HCT116 (cell line): ENCODE measurements at regions not wholly inside any gene's neighbourhood (a gene's known extent, or its start where the extent isn't known, plus 50 kb on each side); places are given as distances from the start of the nearest gene placed in this dataset.

Experiments
- ATAC-seq: fragments of 200-7000 bp; cut with Tn5 transposase; 2 replicates; pipeline ENCODE4 v1.9.1; 2020; ENCODE audit warnings: mild to moderate bottlenecking, moderate library complexity
- BruUV-seq: library from RNA; stranded (reverse); fragments of 400-500 nt; replicated peaks from 2 replicates; lab custom pipeline; 2021; lab: Mats Ljungman, UMichigan
- CTCF ChIA-PET: fragments of 300-600 bp; sonication (Branson Sonifier 250); formaldehyde crosslinking; loops from one replicate; lab custom pipeline; 2021; ENCODE audit warnings: antibody characterized with exemption; lab: Charles Lee
- POLR2A ChIA-PET: fragments of 300-600, 350-600 bp; sonication (Branson Sonifier 250); formaldehyde crosslinking; loops from one replicate; lab custom pipeline; 2021; ENCODE audit warnings: antibody characterized with exemption; lab: Charles Lee
- RAD21 ChIA-PET, 2 experiments: fragments of 300-600 bp; sonication (Branson Sonifier 250); formaldehyde crosslinking; loops; one replicate each; lab custom pipeline; 2023; ENCODE audit warnings: low total read pairs in 2 of 2; ENCODE audit not compliant: uncharacterized antibody in 2 of 2, unreplicated experiment in 2 of 2, low non-redundant PET in 1 of 2; lab: Charles Lee
- DNase-seq: peaks from one replicate; pipeline ENCODE4 v3.0.0-alpha.2; 2010; ENCODE audit warnings: low read depth, low spot score
- H2AFZ ChIP-seq: fragments of 200-600 bp; shearing (Covaris generic), sonication (generic); 2 replicates; pipeline ENCODE4 v1.6.1; 2017; ENCODE audit warnings: low read depth, mixed run types, mixed read lengths, antibody characterized with exemption, low read length; ENCODE audit not compliant: poor library complexity, severe bottlenecking
- H3K27ac ChIP-seq: 2 replicates; pipeline ENCODE4 v1.5.1; 2012; ENCODE audit warnings: low read depth, low read length
- H3K27me3 ChIP-seq: fragments of 200-600 bp; sonication (generic); 2 replicates; pipeline ENCODE4 v1.6.1; 2016; ENCODE audit warnings: mixed run types, low read length, mixed read lengths; ENCODE audit not compliant: insufficient read depth
- H3K36me3 ChIP-seq, 2 experiments: fragments of 200-500 bp in 1 of 2; fragments of 200-600 bp in 1 of 2; sonication (Bioruptor generic) in 1 of 2; sonication (generic) in 1 of 2; 2 replicates each; pipeline versions ENCODE4 v1.5.1 to v1.6.1; 2014 to 2016; ENCODE audit warnings: low read length in 2 of 2, inconsistent platforms in 1 of 2, mixed read lengths in 1 of 2, mixed run types in 1 of 2; ENCODE audit not compliant: insufficient read depth in 2 of 2, control insufficient read depth in 1 of 2
- H3K4me1 ChIP-seq, 2 experiments: fragments of 200-600 bp in 1 of 2; sonication (generic) in 1 of 2; 2 replicates each; pipeline versions ENCODE4 v1.5.1 to v1.6.1; 2012 to 2017; ENCODE audit warnings: low read length in 2 of 2, inconsistent platforms in 1 of 2, mild to moderate bottlenecking in 1 of 2, mixed read lengths in 1 of 2, mixed run types in 1 of 2, moderate library complexity in 1 of 2; ENCODE audit not compliant: insufficient read depth in 2 of 2, control insufficient read depth in 1 of 2
- H3K4me2 ChIP-seq: fragments of 200-600 bp; sonication (generic); 2 replicates; pipeline ENCODE4 v1.6.1; 2017; ENCODE audit warnings: mixed run types, low read length, mixed read lengths
- H3K4me3 ChIP-seq, 2 experiments: fragments of 200-600 bp in 1 of 2; sonication (generic) in 1 of 2; replicated peaks in 1 of 2; 2 replicates each; pipeline ENCODE4 v1.5.1; 2011 to 2016; ENCODE audit warnings: low read length in 2 of 2, control low read depth in 1 of 2, low read depth in 1 of 2, mild to moderate bottlenecking in 1 of 2, mixed read lengths in 1 of 2, mixed run types in 1 of 2
- H3K79me2 ChIP-seq: fragments of 200-600 bp; sonication (generic); 2 replicates; pipeline ENCODE4 v1.6.1; 2017; ENCODE audit warnings: mild to moderate bottlenecking, mixed run types, low read length, moderate library complexity, mixed read lengths; ENCODE audit not compliant: insufficient read depth
- H3K9ac ChIP-seq: fragments of 200-600 bp; sonication (generic); 2 replicates; pipeline ENCODE4 v1.6.1; 2016; ENCODE audit warnings: low read length, mixed read lengths
- H3K9me2 ChIP-seq: fragments of 200-600 bp; sonication (generic), shearing (Covaris generic); 2 replicates; pipeline ENCODE4 v1.6.1; 2017; ENCODE audit warnings: mixed run types, mild to moderate bottlenecking, moderate library complexity; ENCODE audit not compliant: insufficient read depth
- H3K9me3 ChIP-seq, 2 experiments: fragments of 200-500 bp in 1 of 2; fragments of 200-600 bp in 1 of 2; sonication (Bioruptor generic) in 1 of 2; sonication (generic) in 1 of 2; 2 replicates each; pipeline ENCODE4 v1.6.1; 2014 to 2017; ENCODE audit warnings: low read length in 2 of 2, mixed read lengths in 2 of 2, inconsistent platforms in 1 of 2, low read depth in 1 of 2, mild to moderate bottlenecking in 1 of 2, mixed run types in 1 of 2, moderate library complexity in 1 of 2; ENCODE audit not compliant: control insufficient read depth in 1 of 2, insufficient read depth in 1 of 2
- H4K20me1 ChIP-seq: fragments of 200-600 bp; sonication (generic), shearing (Covaris generic); 2 replicates; pipeline ENCODE4 v1.6.1; 2017; ENCODE audit warnings: mixed run types, mild to moderate bottlenecking, moderate library complexity; ENCODE audit not compliant: insufficient read depth
- ELF1 ChIP-seq: IDR thresholded peaks from 2 replicates; pipeline ENCODE4 v1.6.1; 2012; ENCODE audit warnings: low read depth, borderline replicate concordance
- EZH2 ChIP-seq: fragments of 200-600 bp; sonication (generic); IDR thresholded peaks from 2 replicates; pipeline ENCODE4 v1.6.1; 2017; ENCODE audit warnings: antibody characterized with exemption, mixed run types
- EZH2phosphoT487 ChIP-seq: fragments of 200-600 bp; IDR thresholded peaks from 2 replicates; pipeline ENCODE4 v1.6.1; 2018; ENCODE audit warnings: antibody characterized with exemption, borderline replicate concordance
- FOSL1 ChIP-seq: IDR thresholded peaks from 2 replicates; pipeline ENCODE4 v1.6.1; 2012; ENCODE audit warnings: low read depth
- MAX ChIP-seq: IDR thresholded peaks from 2 replicates; pipeline ENCODE4 v1.6.1; 2012
- POLR2A ChIP-seq: IDR thresholded peaks from 2 replicates; pipeline ENCODE4 v1.7.0; 2011; ENCODE audit warnings: borderline replicate concordance; ENCODE audit not compliant: insufficient read depth, insufficient read length; ENCODE audit errors: extremely low read depth
- RAD21 ChIP-seq: IDR thresholded peaks from 2 replicates; pipeline ENCODE4 v1.6.1; 2012; ENCODE audit warnings: low read depth, mild to moderate bottlenecking
- SP1 ChIP-seq: IDR thresholded peaks from 2 replicates; pipeline ENCODE4 v1.6.1; 2012; ENCODE audit warnings: low read depth
- YY1 ChIP-seq: IDR thresholded peaks from 2 replicates; pipeline ENCODE4 v1.6.1; 2011; ENCODE audit warnings: low read length, low read depth, moderate library complexity, mild to moderate bottlenecking; ENCODE audit not compliant: insufficient replicate concordance; ENCODE audit errors: extremely low read depth
- ZFX ChIP-seq: fragments of 450-650 bp; IDR thresholded peaks from 2 replicates; pipeline ENCODE4 v1.6.1; 2017
- intact Hi-C: fragments of 100-400 bp; cut with micrococcal nuclease; formaldehyde crosslinking; loops from 2 replicates; pipeline ENCODE4 v1.10.0; 2022
- TF ChIP-seq, protein P1 (sequence below): IDR thresholded peaks from 2 replicates; pipeline ENCODE4 v1.6.1; 2011; ENCODE audit warnings: mild to moderate bottlenecking, low read length, moderate library complexity; ENCODE audit not compliant: insufficient replicate concordance; ENCODE audit errors: extremely low read depth
- TF ChIP-seq, protein P2 (sequence below): IDR thresholded peaks from 2 replicates; pipeline ENCODE4 v1.6.1; 2012

GRCh38 chr7:134368851-134369544, 52.3 kb upstream of the SLC35B4 start:
- Histone ChIP-seq H3K9ac (no peak overlapping the region), H3K4me3 (no peak overlapping the region), H4K20me1 (no peaks in the 10 kb centered on the region), H3K27ac (no peak overlapping the region), H3K9me3 (no peaks in the 10 kb centered on the region), H3K27me3 (no peaks in the 10 kb centered on the region; the same call in none of the 2 replicates), H3K36me3 (no peaks in the 10 kb centered on the region), H3K79me2 (no peaks in the 10 kb centered on the region), H3K4me2 (no peak overlapping the region), H2AFZ (no peak overlapping the region), H3K9me2 (0 out of 2 replicates have a peak, but pooled peaks cover 4% of the 10 kb centered on the region), H3K4me1 (peaks cover 3 to 16% of the 10 kb centered on the region in 2 experiments; a peak in 3 of 4 replicates)
- DNase-seq = no peak
- no TSS peak for BruUV-seq
- ChIA-PET RAD21 (no interaction called here), CTCF (no interaction called here), POLR2A (no interaction called here)
- intact Hi-C loops = no loop called here
- no peak for TF ChIP-seq SP1
- no peak for TF ChIP-seq ZFX
- no peak for TF ChIP-seq EZH2
- TF ChIP-seq, protein P1, sequence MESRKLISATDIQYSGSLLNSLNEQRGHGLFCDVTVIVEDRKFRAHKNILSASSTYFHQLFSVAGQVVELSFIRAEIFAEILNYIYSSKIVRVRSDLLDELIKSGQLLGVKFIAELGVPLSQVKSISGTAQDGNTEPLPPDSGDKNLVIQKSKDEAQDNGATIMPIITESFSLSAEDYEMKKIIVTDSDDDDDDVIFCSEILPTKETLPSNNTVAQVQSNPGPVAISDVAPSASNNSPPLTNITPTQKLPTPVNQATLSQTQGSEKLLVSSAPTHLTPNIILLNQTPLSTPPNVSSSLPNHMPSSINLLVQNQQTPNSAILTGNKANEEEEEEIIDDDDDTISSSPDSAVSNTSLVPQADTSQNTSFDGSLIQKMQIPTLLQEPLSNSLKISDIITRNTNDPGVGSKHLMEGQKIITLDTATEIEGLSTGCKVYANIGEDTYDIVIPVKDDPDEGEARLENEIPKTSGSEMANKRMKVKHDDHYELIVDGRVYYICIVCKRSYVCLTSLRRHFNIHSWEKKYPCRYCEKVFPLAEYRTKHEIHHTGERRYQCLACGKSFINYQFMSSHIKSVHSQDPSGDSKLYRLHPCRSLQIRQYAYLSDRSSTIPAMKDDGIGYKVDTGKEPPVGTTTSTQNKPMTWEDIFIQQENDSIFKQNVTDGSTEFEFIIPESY = no peak
- TF ChIP-seq YY1 = no peak
- no peak for TF ChIP-seq ELF1
- TF ChIP-seq MAX = no peak
- TF ChIP-seq POLR2A = no peak
- no peak for TF ChIP-seq EZH2phosphoT487
- TF ChIP-seq, protein P2, sequence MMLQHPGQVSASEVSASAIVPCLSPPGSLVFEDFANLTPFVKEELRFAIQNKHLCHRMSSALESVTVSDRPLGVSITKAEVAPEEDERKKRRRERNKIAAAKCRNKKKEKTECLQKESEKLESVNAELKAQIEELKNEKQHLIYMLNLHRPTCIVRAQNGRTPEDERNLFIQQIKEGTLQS = no peak
- TF ChIP-seq RAD21 = no peak
- TF ChIP-seq FOSL1 = no peak
- ATAC-seq = no peak
